ENCODE measurements at regions not wholly inside any gene's neighbourhood (a gene's known extent, or its start where the extent isn't known, plus 50 kb on each side); places are given as distances from the start of the nearest gene placed in this dataset.

GRCh38 chr1:217953922-217954321, 322.8 kb downstream of the SPATA17 start:
- Histone ChIP-seq H3K9me3 (ENCODE audit: control insufficient read depth in 2 of 2, low read length in 2 of 2) (no peaks in the 10 kb centered on the region), H3K4me1 (ENCODE audit: control insufficient read depth, insufficient read depth, low read length, poor library complexity, severe bottlenecking) (no peaks in the 10 kb centered on the region), H3K36me3 (ENCODE audit: control insufficient read depth, insufficient read depth, low read length) (no peaks in the 10 kb centered on the region), H3K4me3 (ENCODE audit: low read depth, low read length) (no peak overlapping the region), H3K27ac (ENCODE audit: insufficient read depth, low read length, poor library complexity, severe bottlenecking) (no peak overlapping the region), H3K27me3 (ENCODE audit: control insufficient read depth, insufficient read depth, low read length) (no peaks in the 10 kb centered on the region)
- DNase-seq (no peak), ATAC-seq (ENCODE audit: low read depth in 2 of 2) (no peak)
- Mint-ChIP-seq H3K27ac (no peak overlapping the region), H3K4me3 (no peak overlapping the region), H3K27me3 (no peaks in the 10 kb centered on the region), H3K4me1 (no peaks in the 10 kb centered on the region), H3K36me3 (no peaks in the 10 kb centered on the region), H3K9me3 (peaks cover 0 to 9% (median 3%) of the 10 kb centered on the region in 7 donors)

- no peaks in the 10 kb centered on the region for H3K4me1 ChIP-seq (ENCODE audit: control insufficient read depth, insufficient read depth, low read length, poor library complexity, severe bottlenecking)
- Mint-ChIP-seq H3K27ac (no peak overlapping the region), H3K27me3 (no peaks in the 10 kb centered on the region), H3K9me3 (peaks cover 0 to 9% (median 3%) of the 10 kb centered on the region in 7 donors), H3K4me3 (no peak overlapping the region), H3K4me1 (no peaks in the 10 kb centered on the region), H3K36me3 (no peaks in the 10 kb centered on the region)
- H3K36me3 ChIP-seq (ENCODE audit: control insufficient read depth, insufficient read depth, low read length) = no peaks in the 10 kb centered on the region
- no peak overlapping the region for H3K4me3 ChIP-seq (ENCODE audit: low read depth, low read length)
- no peak for ATAC-seq (ENCODE audit: low read depth in 2 of 2)
- H3K27ac ChIP-seq (ENCODE audit: insufficient read depth, low read length, poor library complexity, severe bottlenecking) = no peak overlapping the region
- no peaks in the 10 kb centered on the region for H3K27me3 ChIP-seq (ENCODE audit: control insufficient read depth, insufficient read depth, low read length)
- no peak for DNase-seq
- H3K9me3 ChIP-seq (ENCODE audit: control insufficient read depth in 2 of 2, low read length in 2 of 2) = no peaks in the 10 kb centered on the region
Observed at GRCh38 chr1:217955723-217956122, 324.6 kb downstream of the SPATA17 start.

- ATAC-seq (ENCODE audit: low read depth in 2 of 2) = no peak
- no peak for DNase-seq
- no peaks in the 10 kb centered on the region for H3K4me1 ChIP-seq (ENCODE audit: control insufficient read depth, insufficient read depth, low read length, poor library complexity, severe bottlenecking)
- no peaks in the 10 kb centered on the region for H3K9me3 ChIP-seq (ENCODE audit: control insufficient read depth in 2 of 2, low read length in 2 of 2)
- H3K27me3 ChIP-seq (ENCODE audit: control insufficient read depth, insufficient read depth, low read length) = no peaks in the 10 kb centered on the region
- H3K36me3 ChIP-seq (ENCODE audit: control insufficient read depth, insufficient read depth, low read length) = no peaks in the 10 kb centered on the region
- peaks cover 0 to 10% (median 4%) of the 10 kb centered on the region in 7 donors for H3K9me3 Mint-ChIP-seq
- H3K4me3 Mint-ChIP-seq = no peak overlapping the region
- H3K36me3 Mint-ChIP-seq = no peaks in the 10 kb centered on the region
- H3K4me3 ChIP-seq (ENCODE audit: low read depth, low read length) = no peak overlapping the region
- no peak overlapping the region for H3K27ac ChIP-seq (ENCODE audit: insufficient read depth, low read length, poor library complexity, severe bottlenecking)
- no peak overlapping the region for H3K27ac Mint-ChIP-seq
- no peaks in the 10 kb centered on the region for H3K4me1 Mint-ChIP-seq
- H3K27me3 Mint-ChIP-seq = no peaks in the 10 kb centered on the region
Observed at GRCh38 chr1:217965156-217965786, 319.8 kb upstream of the RRP15 start.

- Mint-ChIP-seq H3K4me1 (no peaks in the 10 kb centered on the region), H3K36me3 (no peaks in the 10 kb centered on the region), H3K9me3 (peaks cover 1 to 13% (median 6%) of the 10 kb centered on the region in 7 donors), H3K27ac (no peak overlapping the region), H3K4me3 (no peak overlapping the region), H3K27me3 (peaks cover 4% of the 10 kb centered on the region)
- H3K4me1 ChIP-seq (ENCODE audit: control insufficient read depth, insufficient read depth, low read length, poor library complexity, severe bottlenecking) = no peaks in the 10 kb centered on the region
- no peaks in the 10 kb centered on the region for H3K27me3 ChIP-seq (ENCODE audit: control insufficient read depth, insufficient read depth, low read length)
- no peak for ATAC-seq (ENCODE audit: low read depth in 2 of 2)
- H3K4me3 ChIP-seq (ENCODE audit: low read depth, low read length) = no peak overlapping the region
- no peak overlapping the region for H3K27ac ChIP-seq (ENCODE audit: insufficient read depth, low read length, poor library complexity, severe bottlenecking)
- no peaks in the 10 kb centered on the region for H3K9me3 ChIP-seq (ENCODE audit: control insufficient read depth in 2 of 2, low read length in 2 of 2)
- DNase-seq = no peak
- no peaks in the 10 kb centered on the region for H3K36me3 ChIP-seq (ENCODE audit: control insufficient read depth, insufficient read depth, low read length)
Observed at GRCh38 chr1:217968085-217968484, 317.0 kb upstream of the RRP15 start.

- Mint-ChIP-seq H3K27ac (no peak overlapping the region), H3K9me3 (peaks cover 1 to 13% (median 6%) of the 10 kb centered on the region in 7 donors), H3K4me1 (no peaks in the 10 kb centered on the region), H3K27me3 (peaks cover 4% of the 10 kb centered on the region), H3K36me3 (no peaks in the 10 kb centered on the region), H3K4me3 (peak overlapping the region in 1 of 4 donors; percentile 58)
- no peaks in the 10 kb centered on the region for H3K27me3 ChIP-seq (ENCODE audit: control insufficient read depth, insufficient read depth, low read length)
- H3K9me3 ChIP-seq (ENCODE audit: control insufficient read depth in 2 of 2, low read length in 2 of 2) = no peaks in the 10 kb centered on the region
- H3K4me1 ChIP-seq (ENCODE audit: control insufficient read depth, insufficient read depth, low read length, poor library complexity, severe bottlenecking) = no peaks in the 10 kb centered on the region
- H3K27ac ChIP-seq (ENCODE audit: insufficient read depth, low read length, poor library complexity, severe bottlenecking) = no peak overlapping the region
- H3K36me3 ChIP-seq (ENCODE audit: control insufficient read depth, insufficient read depth, low read length) = no peaks in the 10 kb centered on the region
- no peak overlapping the region for H3K4me3 ChIP-seq (ENCODE audit: low read depth, low read length)
- DNase-seq = no peak
- ATAC-seq (ENCODE audit: low read depth in 2 of 2) = no peak
Observed at GRCh38 chr1:217969428-217969827, 315.7 kb upstream of the RRP15 start.

- ATAC-seq (ENCODE audit: low read depth in 2 of 2) (no peak), DNase-seq (no peak)
- Histone ChIP-seq H3K4me1 (ENCODE audit: control insufficient read depth, insufficient read depth, low read length, poor library complexity, severe bottlenecking) (no peaks in the 10 kb centered on the region), H3K27ac (ENCODE audit: insufficient read depth, low read length, poor library complexity, severe bottlenecking) (no peak overlapping the region), H3K27me3 (ENCODE audit: control insufficient read depth, insufficient read depth, low read length) (no peaks in the 10 kb centered on the region), H3K36me3 (ENCODE audit: control insufficient read depth, insufficient read depth, low read length) (no peaks in the 10 kb centered on the region), H3K4me3 (ENCODE audit: low read depth, low read length) (no peak overlapping the region), H3K9me3 (ENCODE audit: control insufficient read depth in 2 of 2, low read length in 2 of 2) (peaks cover 0 to 6% of the 10 kb centered on the region in 2 experiments)
- Mint-ChIP-seq H3K36me3 (no peaks in the 10 kb centered on the region), H3K27ac (no peak overlapping the region), H3K27me3 (no peaks in the 10 kb centered on the region), H3K4me3 (no peak overlapping the region), H3K4me1 (peaks cover 0 to 4% (median 0%) of the 10 kb centered on the region in 4 donors), H3K9me3 (peaks cover 2 to 19% (median 8%) of the 10 kb centered on the region in 7 donors)
Observed at GRCh38 chr1:217977943-217978342, 307.1 kb upstream of the RRP15 start.

- Histone ChIP-seq H3K27ac (ENCODE audit: insufficient read depth, low read length, poor library complexity, severe bottlenecking) (no peak overlapping the region), H3K4me1 (ENCODE audit: control insufficient read depth, insufficient read depth, low read length, poor library complexity, severe bottlenecking) (no peaks in the 10 kb centered on the region), H3K9me3 (ENCODE audit: control insufficient read depth in 2 of 2, low read length in 2 of 2) (peaks cover 0 to 1% of the 10 kb centered on the region in 2 experiments), H3K4me3 (ENCODE audit: low read depth, low read length) (no peak overlapping the region), H3K36me3 (ENCODE audit: control insufficient read depth, insufficient read depth, low read length) (no peaks in the 10 kb centered on the region), H3K27me3 (ENCODE audit: control insufficient read depth, insufficient read depth, low read length) (no peaks in the 10 kb centered on the region)
- no peaks in the 10 kb centered on the region for H3K27me3 Mint-ChIP-seq
- no peak for DNase-seq
- H3K36me3 Mint-ChIP-seq = no peaks in the 10 kb centered on the region
- H3K9me3 Mint-ChIP-seq = peaks cover 0 to 16% (median 9%) of the 10 kb centered on the region in 7 donors
- no peak overlapping the region for H3K27ac Mint-ChIP-seq
- no peak overlapping the region for H3K4me3 Mint-ChIP-seq
- H3K4me1 Mint-ChIP-seq = peaks cover 0 to 1% (median 0%) of the 10 kb centered on the region in 4 donors
- no peak for ATAC-seq (ENCODE audit: low read depth in 2 of 2)
Observed at GRCh38 chr1:217981430-217981829, 303.7 kb upstream of the RRP15 start.

- H3K4me3 Mint-ChIP-seq = no peak overlapping the region
- Histone ChIP-seq H3K27me3 (ENCODE audit: control insufficient read depth, insufficient read depth, low read length) (no peaks in the 10 kb centered on the region), H3K4me3 (ENCODE audit: low read depth, low read length) (no peak overlapping the region), H3K27ac (ENCODE audit: insufficient read depth, low read length, poor library complexity, severe bottlenecking) (no peak overlapping the region), H3K9me3 (ENCODE audit: control insufficient read depth in 2 of 2, low read length in 2 of 2) (no peaks in the 10 kb centered on the region), H3K36me3 (ENCODE audit: control insufficient read depth, insufficient read depth, low read length) (no peaks in the 10 kb centered on the region), H3K4me1 (ENCODE audit: control insufficient read depth, insufficient read depth, low read length, poor library complexity, severe bottlenecking) (no peaks in the 10 kb centered on the region)
- ATAC-seq (ENCODE audit: low read depth in 2 of 2) = no peak
- peaks cover 0 to 11% (median 5%) of the 10 kb centered on the region in 7 donors for H3K9me3 Mint-ChIP-seq
- H3K27ac Mint-ChIP-seq = no peak overlapping the region
- H3K4me1 Mint-ChIP-seq = no peaks in the 10 kb centered on the region
- H3K36me3 Mint-ChIP-seq = no peaks in the 10 kb centered on the region
- no peaks in the 10 kb centered on the region for H3K27me3 Mint-ChIP-seq
- DNase-seq = no peak
Observed at GRCh38 chr1:217982331-217983050, 302.6 kb upstream of the RRP15 start.
